ENCODE measurements at regions not wholly inside any gene's neighbourhood (a gene's known extent, or its start where the extent isn't known, plus 50 kb on each side); places are given as distances from the start of the nearest gene placed in this dataset.

- no peak for DNase-seq
Measured at GRCh38 chr20:62527781-62528180, 52.0 kb upstream of the GATA5 start.

GRCh38 chr20:62528983-62529891, 53.4 kb upstream of the GATA5 start:
- no peak for DNase-seq

GRCh38 chr20:62529896-62530642, 54.3 kb upstream of the GATA5 start:
- DNase-seq: no peak

GRCh38 chr20:62530643-62531032, 54.8 kb upstream of the GATA5 start:
- DNase-seq: no peak

- DNase-seq: no peak
Measured at GRCh38 chr20:62531046-62531838, 55.4 kb upstream of the GATA5 start.

GRCh38 chr20:62532921-62533320, 57.1 kb upstream of the GATA5 start:
- no peak for DNase-seq

GRCh38 chr20:62533591-62534495, 58.0 kb upstream of the GATA5 start:
- DNase-seq: peak; percentile 87

GRCh38 chr20:62534526-62535221, 58.9 kb upstream of the GATA5 start:
- DNase-seq: no peak

GRCh38 chr20:62535282-62535811, 59.6 kb upstream of the GATA5 start:
- DNase-seq: no peak

- no peak for DNase-seq
Measured at GRCh38 chr20:62535964-62536363, 60.2 kb upstream of the GATA5 start.

- no peak for DNase-seq
Measured at GRCh38 chr20:62536871-62537401, 61.1 kb upstream of the GATA5 start.

- DNase-seq: no peak
Measured at GRCh38 chr20:62537649-62538292, 62.0 kb upstream of the GATA5 start.

GRCh38 chr20:62539198-62540045, 63.6 kb upstream of the GATA5 start:
- DNase-seq: no peak

GRCh38 chr20:62540504-62540903, 64.7 kb upstream of the GATA5 start:
- DNase-seq: no peak

- DNase-seq: no peak
Measured at GRCh38 chr20:62542862-62543261, 67.1 kb upstream of the GATA5 start.

- no peak for DNase-seq
Measured at GRCh38 chr20:62543470-62544302, 67.9 kb upstream of the GATA5 start.

GRCh38 chr20:62544505-62545055, 68.8 kb upstream of the GATA5 start:
- DNase-seq: no peak

GRCh38 chr20:62545271-62545670, 69.5 kb upstream of the GATA5 start:
- DNase-seq: no peak

Data from OCI-M1 (cell line).